Posterior cingulate gyrus (tissue), 11 donors: ENCODE measurements at regions not wholly inside any gene's neighbourhood (a gene's known extent, or its start where the extent isn't known, plus 50 kb on each side); places are given as distances from the start of the nearest gene placed in this dataset.
"Not testable (repeated sequence)": the region's sequence is repeated elsewhere in the genome, so short reads cannot be mapped to it uniquely, and the experiment has no call there.

Experiments
- DNase-seq, 10 donors: peaks; one replicate each; pipeline versions ENCODE4 v3.0.0 to v3.0.0-alpha.2; 2020 to 2021; ENCODE audit warnings: mixed read lengths in 3 of 10
- intact Hi-C: fragments of 100-400 bp; cut with DNase I; formaldehyde crosslinking; loops from one replicate; pipeline ENCODE4 v1.15.1; 2023

- intact Hi-C loops: no loop called here
- no peak for DNase-seq
These were observed 160.9 kb downstream of the ALG10B start for GRCh38 chr12:38477340-38478090.

GRCh38 chr12:38480594-38480993, 164.0 kb downstream of the ALG10B start:
- DNase-seq: no peak
- intact Hi-C loops: no loop called here

- no peak for DNase-seq
- intact Hi-C loops: no loop called here
These were observed 168.4 kb downstream of the ALG10B start for GRCh38 chr12:38484821-38485449.

GRCh38 chr12:38488866-38489265, 172.3 kb downstream of the ALG10B start:
- intact Hi-C loops: no loop called here
- no peak for DNase-seq

- no peak for DNase-seq
- intact Hi-C loops: no loop called here
These were observed 173.5 kb downstream of the ALG10B start for GRCh38 chr12:38490073-38490472.

GRCh38 chr12:38490941-38491340, 174.4 kb downstream of the ALG10B start:
- DNase-seq: no peak
- intact Hi-C loops: no loop called here

- DNase-seq: no peak
- intact Hi-C loops: no loop called here
These were observed 184.9 kb downstream of the ALG10B start for GRCh38 chr12:38501481-38501880.

- intact Hi-C loops: no loop called here
- DNase-seq: no peak
These were observed 185.4 kb downstream of the ALG10B start for GRCh38 chr12:38501991-38502390.

- peak in 1 of 10 donors; percentile 68 for DNase-seq
- intact Hi-C loops: no loop called here
These were observed 185.8 kb downstream of the ALG10B start for GRCh38 chr12:38502415-38502814.

- intact Hi-C loops: no loop called here
- no peak for DNase-seq
These were observed 191.3 kb downstream of the ALG10B start for GRCh38 chr12:38507839-38508238.

GRCh38 chr12:38508246-38508645, 191.7 kb downstream of the ALG10B start:
- DNase-seq: peak in 1 of 10 donors; percentile 56

GRCh38 chr12:38515912-38516311, 199.3 kb downstream of the ALG10B start:
- intact Hi-C loops: no loop called here
- no peak for DNase-seq

More at GRCh38 chr12:38508246-38508645, 191.7 kb downstream of the ALG10B start:
- intact Hi-C loops: no loop called here

- intact Hi-C loops: no loop called here
- DNase-seq: no peak
These were observed 199.8 kb downstream of the ALG10B start for GRCh38 chr12:38516418-38516817.

- intact Hi-C loops: no loop called here
- no peak for DNase-seq
These were observed 207.3 kb downstream of the ALG10B start for GRCh38 chr12:38523920-38524319.

- intact Hi-C loops: no loop called here
- DNase-seq: no peak
These were observed 211.1 kb downstream of the ALG10B start for GRCh38 chr12:38527631-38528030.

- no peak for DNase-seq
- intact Hi-C loops: no loop called here
These were observed 212.0 kb downstream of the ALG10B start for GRCh38 chr12:38528527-38528926.

GRCh38 chr12:38529281-38529680, 212.7 kb downstream of the ALG10B start:
- intact Hi-C loops, DNase-seq: not testable (repeated sequence)

- intact Hi-C loops: no loop called here
- no peak for DNase-seq
These were observed 221.7 kb downstream of the ALG10B start for GRCh38 chr12:38538319-38538718.

- no peak for DNase-seq
- intact Hi-C loops: no loop called here
These were observed 223.6 kb downstream of the ALG10B start for GRCh38 chr12:38540156-38540555.

- intact Hi-C loops: no loop called here
- DNase-seq: no peak
These were observed 225.3 kb downstream of the ALG10B start for GRCh38 chr12:38541849-38542248.

- intact Hi-C loops: no loop called here
- DNase-seq: no peak
These were observed 226.6 kb downstream of the ALG10B start for GRCh38 chr12:38543151-38543550.
